HepG2 (cell line): ENCODE measurements at regions not wholly inside any gene's neighbourhood (a gene's known extent, or its start where the extent isn't known, plus 50 kb on each side); places are given as distances from the start of the nearest gene placed in this dataset.
A peak's percentile ranks its signal among the peaks of the same experiment; 100 is the strongest.

Experiments used
- ATAC-seq: fragments of 200-7000 bp; cut with Tn5 transposase; 3 replicates; pipeline ENCODE4 v1.9.1; 2020; ENCODE audit warnings: mild to moderate bottlenecking, moderate library complexity
- BruUV-seq: library from RNA; stranded (reverse); fragments of 400-500 nt; replicated peaks from 2 replicates; lab custom pipeline; 2021; lab: Mats Ljungman, UMichigan
- CTCF ChIA-PET: fragments of 300-600 bp; formaldehyde crosslinking; extraction: SDS; loops from one replicate; lab custom pipeline; 2021; ENCODE audit warnings: low total read pairs, inconsistent platforms, low intra/inter-chr PET ratio; lab: Yijun Ruan, JAX
- POLR2A ChIA-PET: fragments of 350-600 bp; sonication (Branson Sonifier 250); formaldehyde crosslinking; loops from one replicate; lab custom pipeline; 2020; ENCODE audit warnings: antibody characterized with exemption, inconsistent platforms; lab: Yijun Ruan, JAX
- DNase-seq: peaks from one replicate; pipeline ENCODE4 v3.0.0-alpha.2; 2015; ENCODE audit warnings: low spot score
- FAIRE-seq: peaks from 3 replicates; lab custom pipeline; 2011; peaks lifted over from hg19 to GRCh38; lab: Jason Lieb, UNC
- H2AFZ ChIP-seq: one replicate; pipeline ENCODE4 v1.6.1; 2011; ENCODE audit warnings: low read length, inconsistent platforms
- H3K27ac ChIP-seq: fragments of 300-600 bp; 3 replicates; pipeline ENCODE4 v1.8.0; 2011; ENCODE audit warnings: mixed run types, mild to moderate bottlenecking, mixed read lengths, low read length, inconsistent platforms; ENCODE audit not compliant: insufficient read depth; ENCODE audit errors: extremely low read length
- H3K27me3 ChIP-seq, 2 experiments: fragments of 200-600 bp in 1 of 2; 2 replicates in 1 of 2; 3 replicates in 1 of 2; pipeline versions ENCODE4 v1.6.0 to v1.8.0; 2011; ENCODE audit warnings: low read length in 2 of 2, mild to moderate bottlenecking in 2 of 2, moderate library complexity in 2 of 2, inconsistent platforms in 1 of 2; ENCODE audit not compliant: insufficient read depth in 2 of 2, control insufficient read depth in 1 of 2
- H3K36me3 ChIP-seq, 2 experiments: fragments of 200-600 bp in 1 of 2; replicated peaks in 1 of 2; 2 replicates in 1 of 2; 3 replicates in 1 of 2; pipeline versions ENCODE4 v1.5.1 to v1.8.0; 2011; ENCODE audit warnings: low read length in 2 of 2, inconsistent platforms in 1 of 2; ENCODE audit not compliant: insufficient read depth in 2 of 2, control insufficient read depth in 1 of 2
- H3K4me1 ChIP-seq: 2 replicates; pipeline ENCODE4 v1.5.1; 2012; ENCODE audit warnings: low read length, inconsistent platforms; ENCODE audit not compliant: insufficient read depth
- H3K4me2 ChIP-seq: 2 replicates; pipeline ENCODE4 v1.6.0; 2011; ENCODE audit warnings: low read depth, low read length, inconsistent platforms
- H3K4me3 ChIP-seq, 3 experiments: fragments of 200-600 bp in 1 of 3; sonication (generic), shearing (Covaris generic) in 1 of 3; replicated peaks in 1 of 3; 2 replicates each; pipeline ENCODE4 v1.5.1; 2011 to 2016; ENCODE audit warnings: low read length in 3 of 3, inconsistent platforms in 2 of 3, low read depth in 2 of 3, mild to moderate bottlenecking in 2 of 3, control low read depth in 1 of 3, mixed read lengths in 1 of 3; ENCODE audit not compliant: insufficient read depth in 1 of 3
- H3K79me2 ChIP-seq: one replicate; pipeline ENCODE4 v1.6.1; 2011; ENCODE audit warnings: low read length, inconsistent platforms; ENCODE audit not compliant: insufficient read depth
- H3K9ac ChIP-seq: 2 replicates; pipeline ENCODE4 v1.6.0; 2011; ENCODE audit warnings: mild to moderate bottlenecking, low read depth, low read length, inconsistent platforms; ENCODE audit not compliant: insufficient read depth
- H3K9me3 ChIP-seq: 2 replicates; pipeline ENCODE4 v1.5.1; 2012; ENCODE audit warnings: mild to moderate bottlenecking, low read length
- H4K20me1 ChIP-seq: 2 replicates; pipeline ENCODE4 v1.6.0; 2011; ENCODE audit warnings: inconsistent platforms, mild to moderate bottlenecking, low read length, moderate library complexity; ENCODE audit not compliant: insufficient read depth
- CTCF ChIP-seq: sonication (generic); formaldehyde crosslinking; IDR thresholded peaks from 2 replicates; pipeline ENCODE4 v1.5.0; 2020; ENCODE audit warnings: mild to moderate bottlenecking, missing genetic modification reagents, moderate library complexity
- MTERF4 ChIP-seq: sonication (generic); formaldehyde crosslinking; IDR thresholded peaks from 2 replicates; pipeline ENCODE4 v1.8.0; 2023; ENCODE audit warnings: mild to moderate bottlenecking, missing genetic modification reagents
- NCOA1 ChIP-seq: sonication (generic); formaldehyde crosslinking; IDR thresholded peaks from 2 replicates; pipeline ENCODE4 v1.9.0; 2021; ENCODE audit warnings: missing genetic modification reagents
- STAG1 ChIP-seq: sonication (generic); formaldehyde crosslinking; IDR thresholded peaks from 2 replicates; pipeline ENCODE4 v1.4.0; 2020; ENCODE audit warnings: missing genetic modification reagents
- ZEB1 ChIP-seq: IDR thresholded peaks from 2 replicates; pipeline ENCODE4 v1.6.1; 2012; ENCODE audit warnings: mild to moderate bottlenecking, low read depth, inconsistent platforms; ENCODE audit not compliant: insufficient replicate concordance
- ZNF883 ChIP-seq: sonication (generic); formaldehyde crosslinking; IDR thresholded peaks from 2 replicates; pipeline ENCODE4 v1.5.1; 2020; ENCODE audit warnings: mild to moderate bottlenecking, missing genetic modification reagents; ENCODE audit errors: not compliant biosample characterization
- WGBS: methylation state at CpG from one replicate; pipeline ENCODE4 v1.1.6; 2017; ENCODE audit warnings: low lambda C conversion rate; 5-methylcytosine and 5-hydroxymethylcytosine counted together
- in situ Hi-C: cut with HindIII; loops from 2 replicates; pipeline ENCODE4 v1.10.0; 2017; ENCODE audit warnings: low pct_unique_long_range_greater_than_20kb; ENCODE audit not compliant: extremely low pct_ligation_motif_present
- intact Hi-C: fragments of 100-400 bp; cut with micrococcal nuclease; formaldehyde crosslinking; loops from one replicate; pipeline ENCODE4 v1.10.0; 2022; ENCODE audit not compliant: unreplicated experiment

- TF ChIP-seq MTERF4 (CRISPR knock-in tag): no peak
These were observed 343.3 kb downstream of the INSIG2 start (continued) for GRCh38 chr2:118431586-118431985.

- no peaks in the 10 kb centered on the region for H3K9me3 ChIP-seq
- H3K4me3 ChIP-seq: no peak overlapping the region
- intact Hi-C loops: no loop called here
- no peak for DNase-seq
- CTCF ChIA-PET: no interaction called here
- no peaks in the 10 kb centered on the region for H3K36me3 ChIP-seq
- H3K27me3 ChIP-seq: no peaks in the 10 kb centered on the region
- no peaks in the 10 kb centered on the region for H4K20me1 ChIP-seq
- H3K27ac ChIP-seq: no peak overlapping the region
- no peak for FAIRE-seq
- no peak overlapping the region for H3K4me2 ChIP-seq
- H3K4me1 ChIP-seq: no peaks in the 10 kb centered on the region
- H3K79me2 ChIP-seq: no peaks in the 10 kb centered on the region
- no peak for ATAC-seq
- in situ Hi-C loops: no loop called here
- 58% methylated on average over 3 of the region's 3 CpGs for WGBS
- TF ChIP-seq NCOA1 (CRISPR knock-in tag) (no peak), ZNF883 (CRISPR knock-in tag) (no peak), CTCF (CRISPR knock-in tag) (peak; percentile 32), ZEB1 (no peak), STAG1 (CRISPR knock-in tag) (peak; percentile 46; the same call in 1 of the 2 replicates)
- no peak overlapping the region for H2AFZ ChIP-seq
- POLR2A ChIA-PET: no interaction called here
- BruUV-seq: no TSS peak
- no peak overlapping the region for H3K9ac ChIP-seq
These were observed 342.9 kb downstream of the INSIG2 start for GRCh38 chr2:118431165-118431517.
